Stomach (tissue), 8 donors: ENCODE measurements at regions not wholly inside any gene's neighbourhood (a gene's known extent, or its start where the extent isn't known, plus 50 kb on each side); places are given as distances from the start of the nearest gene placed in this dataset.

ENCODE experiments used
- DNase-seq, 2 donors: peaks; one replicate each; pipeline versions ENCODE4 v3.0.0 to v3.0.0-alpha.2; 2013 to 2019
- H3K27ac ChIP-seq, 5 donors: fragments of 200-600 bp in 4 of 5; sonication (generic) in 4 of 5; one replicate each; pipeline ENCODE4 v1.5.1; 2013 to 2019; ENCODE audit warnings: mild to moderate bottlenecking in 1 of 5, moderate library complexity in 1 of 5
- H3K27me3 ChIP-seq, 3 donors: fragments of 200-600 bp; sonication (generic); one replicate each; pipeline ENCODE4 v1.5.1; 2017 to 2019; ENCODE audit warnings: mixed run types in 1 of 3
- H3K36me3 ChIP-seq, 4 donors: fragments of 200-600 bp; sonication (generic); 1 replicate in 3 of 4; 2 replicates in 1 of 4; pipeline ENCODE4 v1.5.1; 2016 to 2019
- H3K4me1 ChIP-seq, 4 donors: fragments of 200-600 bp; sonication (generic); one replicate each; pipeline ENCODE4 v1.5.1; 2016 to 2019
- H3K4me3 ChIP-seq, 4 donors: fragments of 200-600 bp; sonication (generic) in 3 of 4; one replicate each; pipeline ENCODE4 v1.5.1; 2016 to 2019; ENCODE audit warnings: mild to moderate bottlenecking in 1 of 4
- H3K9me3 ChIP-seq, 4 donors: fragments of 200-600 bp; sonication (generic); one replicate each; pipeline ENCODE4 v1.5.1; 2016 to 2019
- CTCF ChIP-seq, 7 experiments: fragments of 450-650 bp in 4 of 7; fragments of 200-600 bp in 3 of 7; sonication (generic) in 3 of 7; IDR thresholded peaks; one replicate each; pipeline ENCODE4 v1.5.1; 2016 to 2019; ENCODE audit warnings: antibody characterized with exemption in 7 of 7, control low read depth in 2 of 7, mild to moderate bottlenecking in 1 of 7
- EP300 ChIP-seq: sonication (generic); formaldehyde crosslinking; IDR thresholded peaks from one replicate; pipeline ENCODE4 v1.6.1; 2017; ENCODE audit warnings: antibody characterized with exemption
- POLR2A ChIP-seq, 4 donors: fragments of 450-650 bp; IDR thresholded peaks; one replicate each; pipeline ENCODE4 v1.6.1; 2016; ENCODE audit warnings: antibody characterized with exemption in 4 of 4, control low read depth in 2 of 4, mild to moderate bottlenecking in 1 of 4, moderate library complexity in 1 of 4
- POLR2AphosphoS5 ChIP-seq, 3 donors: sonication (generic); formaldehyde crosslinking; IDR thresholded peaks; one replicate each; pipeline ENCODE4 v1.6.1; 2016; ENCODE audit warnings: antibody characterized with exemption in 3 of 3
- WGBS, 5 donors: extraction: QIAGEN DNeasy Blood & Tissue Kit in 3 of 5; methylation state at CpG; one replicate each; pipeline versions ENCODE4 v1.1.5 to v1.1.7; 2013 to 2018; 5-methylcytosine and 5-hydroxymethylcytosine counted together
- intact Hi-C: fragments of 100-400 bp; cut with DNase I; formaldehyde crosslinking; loops from one replicate; pipeline ENCODE4 v1.15.1; 2023; ENCODE audit warnings: low total_unique reads
- donor health status: healthy with polysubstance abuse.
- donor health status: Bipolar disorder and iron deficiency.
- donor health status: healthy.

DNA sequence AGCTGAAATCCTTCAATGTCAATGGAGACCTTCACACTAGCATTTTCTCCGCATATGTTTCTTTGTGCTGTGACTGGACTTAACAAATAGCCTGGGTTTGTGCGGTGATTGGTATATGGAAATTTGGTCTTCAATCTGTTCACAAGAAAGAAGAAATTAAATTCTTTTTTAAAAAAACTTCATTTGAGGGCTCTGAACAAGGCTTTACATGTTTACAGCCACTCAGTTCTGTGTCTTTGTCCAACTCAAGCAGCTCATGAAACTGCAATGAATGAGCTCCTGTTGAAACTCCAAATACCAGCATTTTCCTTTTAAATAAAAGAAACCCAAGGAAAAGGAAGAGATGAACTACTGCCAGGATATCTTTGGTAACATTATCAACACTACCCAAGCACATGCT, 57.3 kb downstream of the PIK3C2A start:
- Histone ChIP-seq H3K27me3 (no peaks in the 10 kb centered on the region), H3K4me3 (no peak overlapping the region), H3K36me3 (peaks cover 0 to 38% (median 33%) of the 10 kb centered on the region in 4 donors), H3K4me1 (peaks cover 0 to 29% (median 14%) of the 10 kb centered on the region in 4 donors), H3K27ac (no peak overlapping the region), H3K9me3 (no peaks in the 10 kb centered on the region)
- no peak for DNase-seq
- intact Hi-C loops: no loop called here
- TF ChIP-seq POLR2A (IDR thresholded peaks at IDR 0.05): no peak
- no peak for TF ChIP-seq EP300
- TF ChIP-seq POLR2AphosphoS5 (IDR thresholded peaks at IDR 0.05): no peak
- TF ChIP-seq CTCF (IDR thresholded peaks at IDR 0.05): no peak
- 95 to 100% (median 97%) methylated on average over 2 of the region's 2 CpGs for WGBS, 5 donors

DNA sequence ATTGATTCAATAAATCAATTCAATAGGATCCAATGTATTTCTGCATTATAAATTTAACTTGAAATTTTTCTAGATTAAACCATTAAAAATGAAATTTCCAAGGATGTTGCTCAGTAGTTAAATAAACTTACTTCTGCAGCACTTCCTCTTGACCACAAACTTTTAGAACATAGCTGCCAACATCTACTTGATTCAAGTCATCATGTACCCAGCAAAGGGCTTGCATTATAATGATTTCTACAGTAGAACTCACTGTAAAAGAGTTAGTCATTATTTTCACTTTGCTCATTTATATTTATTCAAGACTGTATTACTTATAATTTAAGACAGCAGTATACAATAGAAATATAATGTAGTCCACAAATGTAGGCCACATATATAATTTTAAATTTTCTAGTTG, 59.2 kb downstream of the PIK3C2A start:
- H3K36me3 ChIP-seq: peaks cover 14 to 53% (median 43%) of the 10 kb centered on the region in 4 donors
- H3K4me1 ChIP-seq: peaks cover 0 to 19% (median 6%) of the 10 kb centered on the region in 4 donors
- no peak overlapping the region for H3K27ac ChIP-seq
- no peak overlapping the region for H3K4me3 ChIP-seq
- no peaks in the 10 kb centered on the region for H3K9me3 ChIP-seq
- no peak for DNase-seq
- TF ChIP-seq CTCF (IDR thresholded peaks at IDR 0.05) (no peak), POLR2A (IDR thresholded peaks at IDR 0.05) (no peak), POLR2AphosphoS5 (IDR thresholded peaks at IDR 0.05) (no peak), EP300 (no peak)
- intact Hi-C loops: no loop called here
- no peaks in the 10 kb centered on the region for H3K27me3 ChIP-seq

GRCh38 chr11:17145972-17146371, 61.8 kb downstream of the PIK3C2A start:
- Histone ChIP-seq H3K36me3 (peaks cover 21 to 75% (median 58%) of the 10 kb centered on the region in 4 donors), H3K27me3 (no peaks in the 10 kb centered on the region), H3K27ac (no peak overlapping the region), H3K9me3 (no peaks in the 10 kb centered on the region), H3K4me3 (no peak overlapping the region), H3K4me1 (peaks cover 0 to 7% (median 1%) of the 10 kb centered on the region in 4 donors)
- no peak for TF ChIP-seq POLR2AphosphoS5 (IDR thresholded peaks at IDR 0.05)
- TF ChIP-seq EP300: no peak
- no peak for TF ChIP-seq CTCF (IDR thresholded peaks at IDR 0.05)
- TF ChIP-seq POLR2A (IDR thresholded peaks at IDR 0.05): no peak
- intact Hi-C loops: no loop called here
- no peak for DNase-seq

GRCh38 chr11:17142450-17142849, 65.0 kb upstream of the RPS13 start:
- H3K27ac ChIP-seq: no peak overlapping the region
- H3K9me3 ChIP-seq: no peaks in the 10 kb centered on the region
- WGBS, 5 donors: 75 to 90% (median 84%) methylated on average over 2 of the region's 2 CpGs
- no peaks in the 10 kb centered on the region for H3K27me3 ChIP-seq
- peaks cover 0 to 3% (median 0%) of the 10 kb centered on the region in 4 donors for H3K4me1 ChIP-seq
- intact Hi-C loops: no loop called here
- peaks cover 21 to 73% (median 65%) of the 10 kb centered on the region in 4 donors for H3K36me3 ChIP-seq
- H3K4me3 ChIP-seq: no peak overlapping the region
- DNase-seq: no peak
- TF ChIP-seq POLR2A (IDR thresholded peaks at IDR 0.05): no peak
- TF ChIP-seq POLR2AphosphoS5 (IDR thresholded peaks at IDR 0.05): no peak
- TF ChIP-seq CTCF (IDR thresholded peaks at IDR 0.05): no peak
- TF ChIP-seq EP300: no peak
